ENCODE measurements at regions not wholly inside any gene's neighbourhood (a gene's known extent, or its start where the extent isn't known, plus 50 kb on each side); places are given as distances from the start of the nearest gene placed in this dataset.

DNA sequence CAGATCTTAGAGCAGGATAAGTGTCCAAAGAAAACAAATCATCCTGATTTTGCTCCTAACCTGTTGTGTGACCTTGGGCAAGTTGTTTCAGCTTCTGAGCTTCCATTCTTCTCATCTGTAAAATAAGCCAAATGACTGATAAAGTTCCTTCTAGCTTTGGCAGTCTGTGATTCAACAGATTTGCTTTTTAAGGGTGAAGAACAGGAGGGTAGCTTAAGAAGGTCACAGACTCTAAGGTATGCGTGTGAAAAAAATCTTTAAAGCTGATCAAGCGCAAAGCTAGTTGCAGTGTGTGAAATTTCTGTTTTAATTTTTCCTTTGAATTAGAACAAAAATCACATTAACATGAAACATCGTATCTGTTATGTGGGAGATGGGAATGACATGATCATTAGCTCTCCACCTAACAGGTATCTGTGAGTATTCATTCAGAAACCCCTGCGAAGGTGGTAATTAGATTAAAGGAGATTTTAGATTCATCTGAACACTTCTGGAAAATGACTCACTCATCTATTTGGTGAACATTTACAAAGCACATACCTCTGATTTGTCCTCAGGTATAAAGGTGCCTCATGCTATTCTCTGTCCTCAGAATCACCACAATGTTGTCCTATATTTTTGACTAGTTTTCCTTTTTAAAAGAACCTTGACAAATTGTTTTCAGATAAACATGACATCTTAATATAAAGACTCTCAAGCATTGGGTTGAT, 131.9 kb upstream of the CPM start:
- no peak for DNase-seq

GRCh38 chr12:69065775-69066174, 132.8 kb upstream of the CPM start:
- DNase-seq: no peak

GRCh38 chr12:69066492-69067373, 133.8 kb upstream of the CPM start:
- DNase-seq: no peak

DNA sequence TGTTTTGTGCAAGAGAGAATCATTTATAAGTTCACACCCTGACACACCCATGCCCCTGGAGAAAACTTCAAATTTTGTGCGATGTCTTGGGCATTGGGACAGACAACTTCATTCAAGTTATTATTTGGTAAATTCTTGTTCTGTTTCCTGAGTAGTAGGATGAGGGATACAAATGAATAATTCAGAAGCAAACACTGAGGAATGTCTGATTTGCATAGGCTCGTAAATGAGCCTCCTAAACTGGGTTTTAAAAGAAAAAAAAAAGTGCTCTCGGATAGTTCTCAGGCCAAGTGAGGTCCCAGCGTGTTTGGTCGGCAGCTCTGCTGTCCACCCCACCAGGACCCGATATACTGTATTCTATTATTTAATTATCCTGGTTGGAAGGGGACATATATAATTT, 134.7 kb upstream of the CPM start:
- no peak for DNase-seq

DNA sequence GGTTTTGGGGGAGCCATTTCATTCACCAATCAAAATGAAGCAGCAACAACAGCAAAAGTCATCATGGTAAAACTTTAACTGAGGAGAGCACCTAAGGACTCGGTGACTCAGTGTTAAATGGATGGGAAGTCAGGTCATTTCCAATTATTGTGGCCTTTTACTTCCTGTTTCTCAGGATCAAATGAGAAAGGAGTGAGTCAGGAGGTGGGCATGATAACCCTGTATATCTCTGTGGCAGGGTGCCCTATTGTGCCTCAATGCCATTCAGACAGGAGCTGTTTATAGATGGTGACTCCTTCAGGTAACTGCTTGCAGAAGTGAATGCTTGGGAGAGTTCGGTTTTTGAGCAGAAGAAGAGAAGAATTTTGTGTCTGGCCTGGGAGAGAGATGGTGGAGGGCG, 135.5 kb upstream of the CPM start:
- DNase-seq: no peak

DNA sequence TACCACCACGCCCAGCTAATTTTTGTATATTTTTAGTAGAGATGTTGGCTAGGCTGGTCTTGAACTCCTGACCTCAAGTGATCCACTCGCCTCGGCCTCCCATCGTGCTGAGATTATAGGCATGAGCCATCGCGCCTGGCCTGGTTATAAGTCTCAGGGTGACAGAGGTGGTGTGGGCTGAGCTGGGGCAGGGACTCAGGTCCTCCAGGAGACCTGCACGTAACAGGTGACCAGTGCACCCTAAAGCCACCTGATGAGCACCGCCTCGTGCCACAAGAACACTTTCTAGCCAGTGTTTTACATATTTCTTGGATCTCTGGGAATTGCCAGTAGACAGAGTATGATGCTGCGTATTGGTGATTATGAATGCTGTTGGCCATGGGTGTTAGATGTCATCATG, 136.5 kb upstream of the CPM start:
- DNase-seq: no peak

DNA sequence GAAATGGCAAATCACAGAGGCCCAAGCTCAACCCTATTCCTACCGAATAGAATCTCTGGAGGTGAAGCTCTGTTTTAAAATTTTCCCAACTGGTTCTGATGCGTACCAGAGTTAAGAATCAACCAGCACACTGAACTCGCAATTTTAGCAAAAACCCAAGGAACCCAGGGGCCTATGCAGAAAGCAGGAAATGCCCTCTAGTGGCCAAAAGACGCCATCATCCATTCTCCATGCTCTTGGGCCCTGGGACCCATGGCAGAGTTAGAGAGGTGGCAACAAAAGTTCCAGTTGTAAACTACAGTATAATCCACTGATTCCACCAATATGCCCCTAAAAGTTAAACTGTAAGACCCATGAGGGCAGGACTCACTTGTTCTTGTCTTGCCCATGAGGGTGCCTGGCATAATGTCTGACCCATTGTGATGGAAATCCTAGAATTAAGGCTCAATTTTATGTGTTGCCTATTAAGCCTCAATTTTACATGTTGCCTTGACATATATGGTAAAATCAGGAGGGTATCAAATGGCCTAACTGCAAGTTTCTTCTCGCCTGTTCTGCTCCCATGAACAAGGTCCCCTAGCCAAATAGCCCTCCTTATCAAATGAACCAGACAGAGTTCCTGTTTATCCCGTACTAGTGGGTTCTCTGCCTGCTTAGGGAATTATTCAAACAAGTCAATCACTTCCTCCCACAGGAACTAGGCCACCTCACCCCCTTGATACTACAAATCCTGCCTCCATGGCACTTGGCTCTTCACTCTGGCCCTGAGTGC, 137.5 kb upstream of the CPM start:
- peak; percentile 22 for DNase-seq

- no peak for DNase-seq
Observed at GRCh38 chr12:69071091-69071370, 138.1 kb upstream of the CPM start.

DNA sequence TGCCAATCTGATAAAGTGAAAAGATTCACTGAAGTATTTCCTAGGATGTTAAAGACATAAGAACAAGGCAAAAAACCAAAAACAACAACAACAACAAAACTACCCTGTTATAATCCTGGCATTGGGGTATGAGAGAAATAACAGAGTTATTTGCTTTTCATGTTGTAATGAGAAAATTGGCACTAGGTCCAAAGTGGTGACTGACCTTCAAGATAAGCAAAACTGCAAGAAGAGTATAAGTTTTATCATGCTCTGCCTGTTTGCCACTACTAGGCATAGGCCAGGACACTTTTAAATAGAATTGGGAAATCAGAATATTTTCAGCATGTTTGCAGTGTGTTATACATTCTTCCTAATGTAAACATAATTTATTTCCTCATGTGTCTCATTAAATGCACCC, 140.1 kb upstream of the CPM start:
- no peak for DNase-seq

- no peak for DNase-seq
Observed at GRCh38 chr12:69074556-69075349, 141.8 kb upstream of the CPM start.

GRCh38 chr12:69083689-69084088, 150.7 kb upstream of the CPM start:
- DNase-seq: no peak

DNA sequence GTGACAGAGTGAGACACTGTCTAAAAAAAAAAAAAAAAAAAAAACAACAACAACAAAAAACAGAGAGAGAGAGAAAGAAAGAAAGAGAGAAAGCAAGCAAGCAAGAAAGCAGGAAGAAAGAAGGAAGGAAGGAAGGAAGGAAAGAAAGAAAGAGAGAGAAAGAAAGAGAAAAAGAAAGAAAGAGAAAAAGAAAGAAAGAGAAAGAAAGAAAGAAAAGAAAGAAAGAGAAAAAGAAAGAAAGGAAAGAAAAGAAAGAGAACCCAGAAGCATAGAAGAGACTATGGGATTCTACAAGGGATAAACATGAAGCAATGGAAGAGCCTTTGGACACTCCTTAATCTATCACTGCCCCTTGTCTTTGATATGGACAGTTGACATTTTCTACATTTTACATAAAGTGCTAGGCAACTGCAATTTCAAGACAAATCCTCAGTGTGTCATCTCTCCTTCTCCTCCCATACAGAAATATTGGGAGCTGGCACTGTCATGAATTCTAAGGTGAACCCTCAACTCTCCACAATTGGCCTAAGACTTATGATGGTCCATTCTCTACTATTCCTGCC, 151.9 kb upstream of the CPM start:
- no peak for DNase-seq

DNA sequence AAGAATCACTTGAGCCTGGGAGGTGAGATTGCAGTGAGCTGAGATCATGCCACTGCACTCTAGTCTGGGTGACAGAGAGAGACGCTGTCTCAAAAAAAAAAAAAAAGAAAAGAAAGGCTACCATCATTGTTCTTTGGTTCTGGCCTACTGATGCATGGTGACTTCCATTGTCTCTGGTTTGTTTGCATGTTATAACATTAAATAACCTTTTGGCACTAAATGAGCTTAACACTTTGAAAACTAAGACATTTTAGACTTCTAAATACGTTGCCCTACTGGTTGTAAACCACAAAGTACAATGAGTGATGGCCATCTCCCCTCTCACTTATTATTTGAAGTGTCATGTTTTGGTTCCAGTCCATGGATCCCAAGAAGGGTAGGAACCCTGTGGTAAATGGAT, 152.9 kb upstream of the CPM start:
- no peak for DNase-seq

GRCh38 chr12:69087986-69088385, 151.4 kb upstream of the CPSF6 start:
- DNase-seq: no peak

GRCh38 chr12:69090722-69091121, 148.6 kb upstream of the CPSF6 start:
- no peak for DNase-seq

- no peak for DNase-seq
Observed at GRCh38 chr12:69091442-69092017, 147.8 kb upstream of the CPSF6 start.

DNA sequence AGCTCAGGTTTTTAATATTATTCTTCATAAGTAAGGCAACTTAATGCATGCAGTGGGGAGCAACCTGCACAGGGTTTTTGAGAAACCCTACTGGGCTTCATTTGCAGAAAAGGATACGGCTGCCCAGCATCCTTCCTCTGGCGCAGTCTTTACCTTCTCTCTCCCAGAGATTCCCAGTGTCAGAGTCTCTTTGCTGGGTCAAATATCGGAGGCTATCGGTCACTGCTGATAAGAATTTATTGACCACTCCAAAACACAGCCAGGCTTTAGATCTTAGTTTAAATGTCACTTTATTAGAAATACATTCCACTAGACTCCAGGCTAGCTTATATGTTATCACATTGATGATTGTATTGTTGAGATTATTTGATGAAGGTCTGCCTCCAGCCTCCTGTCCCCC, 147.2 kb upstream of the CPSF6 start:
- DNase-seq: no peak

DNA sequence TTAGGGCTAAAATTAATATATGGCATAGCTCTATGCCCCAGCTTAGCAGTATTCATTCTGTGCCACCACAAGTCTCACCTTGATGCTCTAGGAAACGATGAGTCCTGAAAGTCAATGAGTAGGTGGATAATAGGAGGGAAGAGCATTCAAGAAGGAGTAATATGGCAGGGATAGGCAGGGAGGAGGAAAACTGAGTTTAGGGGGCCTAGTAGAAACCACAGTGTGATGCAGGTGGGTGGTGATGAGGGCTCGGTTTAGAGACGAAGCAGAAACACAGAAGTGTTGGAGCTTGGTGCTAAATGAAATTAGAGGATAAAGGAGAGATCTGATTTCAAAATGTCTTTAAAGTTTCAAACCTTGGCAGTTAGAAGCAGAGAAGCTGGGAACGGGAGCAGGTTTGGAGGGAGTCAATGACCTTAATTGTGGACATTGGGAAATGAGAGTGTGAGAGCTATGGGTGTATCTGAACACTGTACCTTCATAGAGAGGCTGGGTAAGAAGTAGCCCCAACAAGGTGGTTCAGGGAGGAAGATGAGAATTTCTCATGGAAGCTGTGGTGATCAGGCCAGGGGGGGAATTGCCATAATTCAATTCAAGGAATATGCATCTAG, 144.7 kb upstream of the CPSF6 start:
- DNase-seq: no peak

DNA sequence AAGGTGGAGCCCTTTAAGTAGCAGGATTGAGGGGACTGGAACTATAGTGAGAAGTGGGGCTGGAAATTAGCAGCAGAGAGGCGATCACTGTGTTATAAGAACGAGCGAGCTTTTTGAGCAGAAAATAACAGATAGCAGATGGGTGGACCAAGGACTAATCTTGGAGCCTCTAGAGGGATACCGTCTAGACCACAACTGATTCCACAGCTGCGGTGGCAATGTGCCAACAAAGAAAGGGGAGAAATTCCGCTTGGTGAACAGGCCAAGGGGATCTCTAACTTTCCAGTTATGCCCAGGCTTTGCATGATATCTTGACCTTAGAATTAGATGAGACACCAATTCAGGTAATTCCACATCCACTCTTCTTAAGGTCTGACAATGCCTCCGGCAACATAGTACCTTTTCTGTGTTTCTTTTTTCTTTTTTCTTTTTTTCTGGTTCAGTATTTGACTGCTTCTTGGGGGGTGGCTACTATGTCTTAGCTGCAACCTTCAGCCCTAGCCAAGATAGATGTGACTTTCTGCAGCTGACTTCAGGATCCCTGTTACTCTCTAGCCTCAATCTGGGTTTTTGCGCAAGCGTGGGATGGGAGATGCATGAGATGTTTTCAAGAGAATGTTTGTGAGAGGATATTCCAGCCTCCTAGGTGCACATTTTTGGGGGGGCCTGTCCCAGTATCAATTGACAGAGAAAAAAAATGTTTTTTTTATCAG, 143.4 kb upstream of the CPSF6 start:
- DNase-seq: no peak

DNA sequence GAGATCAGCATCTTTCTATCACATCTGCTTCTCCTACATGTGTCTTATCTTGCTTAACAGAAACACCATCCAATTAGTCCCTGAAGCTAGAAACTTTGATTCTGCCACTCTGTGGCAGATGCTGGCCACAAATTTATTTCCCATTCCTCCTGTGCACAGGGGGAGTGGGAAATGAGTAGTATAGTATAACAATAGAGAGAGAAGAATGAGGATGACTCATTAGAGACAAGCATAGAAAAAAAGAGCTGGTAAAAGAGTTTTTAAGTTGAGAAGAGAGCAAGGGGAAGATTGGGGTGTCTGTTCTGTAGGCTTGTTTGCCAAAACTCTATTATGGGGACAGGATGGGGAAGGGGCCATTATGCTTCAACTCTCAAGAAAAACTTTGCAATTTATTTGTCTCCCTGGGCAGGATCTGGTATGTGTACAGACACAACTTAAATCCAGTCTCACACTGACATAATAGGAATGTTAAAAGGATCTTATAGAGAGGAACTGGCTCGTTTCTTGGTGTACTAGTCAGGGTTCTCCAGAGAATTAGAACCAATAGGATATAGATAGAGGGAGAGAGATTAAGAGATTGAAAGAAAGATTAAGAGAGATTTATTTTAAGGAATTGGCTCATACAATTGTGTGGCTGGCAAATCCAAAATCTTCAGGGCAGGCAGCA, 142.6 kb upstream of the CPSF6 start:
- no peak for DNase-seq
